OCI-LY7 (cell line): ENCODE measurements at regions not wholly inside any gene's neighbourhood (a gene's known extent, or its start where the extent isn't known, plus 50 kb on each side); places are given as distances from the start of the nearest gene placed in this dataset.

ENCODE experiments used
- BruUV-seq: library from RNA; stranded (reverse); fragments of 400-500 nt; replicated peaks from 2 replicates; lab custom pipeline; 2021; lab: Mats Ljungman, UMichigan
- CTCF ChIA-PET: fragments of 300-600 bp; sonication (Branson Sonifier 250); formaldehyde crosslinking; loops from one replicate; lab custom pipeline; 2022; ENCODE audit warnings: antibody characterized with exemption; ENCODE audit not compliant: unreplicated experiment; lab: Charles Lee
- POLR2A ChIA-PET: fragments of 300-600 bp; sonication (Branson Sonifier 250); formaldehyde crosslinking; loops from one replicate; lab custom pipeline; 2022; ENCODE audit warnings: antibody characterized with exemption; lab: Charles Lee
- DNase-seq: peaks from one replicate; pipeline ENCODE4 v3.0.0-alpha.2; 2015; ENCODE audit warnings: low spot score
- H2AFZ ChIP-seq: fragments of 200-600 bp; sonication (generic), shearing (Covaris generic); 2 replicates; pipeline ENCODE4 v1.6.1; 2014; ENCODE audit warnings: mild to moderate bottlenecking, antibody characterized with exemption, low read length, moderate library complexity
- H3K27ac ChIP-seq: fragments of 200-600 bp; sonication (generic); 2 replicates; pipeline ENCODE4 v1.5.1; 2014; ENCODE audit warnings: mixed run types, low read depth, mild to moderate bottlenecking, moderate library complexity, low read length, inconsistent platforms; ENCODE audit not compliant: poor library complexity, severe bottlenecking
- H3K36me3 ChIP-seq: fragments of 200-600 bp; sonication (generic); 2 replicates; pipeline ENCODE4 v1.6.1; 2014; ENCODE audit warnings: mild to moderate bottlenecking, antibody characterized with exemption, low read length, moderate library complexity, mixed read lengths; ENCODE audit not compliant: insufficient read depth
- H3K4me1 ChIP-seq: fragments of 200-600 bp; sonication (generic); 2 replicates; pipeline ENCODE4 v1.5.1; 2014; ENCODE audit warnings: mild to moderate bottlenecking, low read length; ENCODE audit not compliant: insufficient read depth, poor library complexity, severe bottlenecking
- H3K4me2 ChIP-seq: fragments of 200-600 bp; sonication (generic); 2 replicates; pipeline ENCODE4 v1.6.1; 2014; ENCODE audit warnings: mild to moderate bottlenecking, low read length
- H3K4me3 ChIP-seq: fragments of 200-600 bp; sonication (generic); 2 replicates; pipeline ENCODE4 v1.5.1; 2014; ENCODE audit warnings: mild to moderate bottlenecking, low read depth, low read length; ENCODE audit not compliant: poor library complexity, severe bottlenecking
- H3K79me2 ChIP-seq: fragments of 200-600 bp; sonication (generic); 2 replicates; pipeline ENCODE4 v1.6.1; 2016; ENCODE audit warnings: low read depth, mild to moderate bottlenecking, low read length, moderate library complexity, mixed read lengths; ENCODE audit not compliant: insufficient read depth
- H3K9me2 ChIP-seq: fragments of 200-600 bp; sonication (generic); 2 replicates; pipeline ENCODE4 v1.6.1; 2016; ENCODE audit warnings: mild to moderate bottlenecking, low read length, mixed read lengths; ENCODE audit not compliant: insufficient read depth
- H3K9me3 ChIP-seq: fragments of 200-600 bp; sonication (generic); 2 replicates; pipeline ENCODE4 v1.6.1; 2014; ENCODE audit warnings: mild to moderate bottlenecking, mixed run types, low read length, mixed read lengths
- H4K20me1 ChIP-seq: fragments of 200-600 bp; sonication (generic); 2 replicates; pipeline ENCODE4 v1.6.1; 2014; ENCODE audit warnings: mild to moderate bottlenecking, antibody characterized with exemption, low read length, moderate library complexity, mixed read lengths; ENCODE audit not compliant: insufficient read depth
- CTCF ChIP-seq: fragments of 200-600 bp; sonication (generic); conservative IDR thresholded peaks from 2 replicates; pipeline ENCODE4 v1.5.1; 2014; ENCODE audit warnings: mild to moderate bottlenecking, antibody characterized with exemption, low read length, moderate library complexity, mixed read lengths
- EZH2phosphoT487 ChIP-seq: fragments of 200-600 bp; sonication (generic); IDR thresholded peaks from 2 replicates; pipeline ENCODE4 v1.6.1; 2018; ENCODE audit warnings: low read depth, borderline replicate concordance, mild to moderate bottlenecking, mixed run types, antibody characterized with exemption, low read length, moderate library complexity, mixed read lengths
- intact Hi-C: fragments of 100-400 bp; cut with micrococcal nuclease; formaldehyde crosslinking; loops from one replicate; pipeline ENCODE4 v1.10.0; 2022; ENCODE audit not compliant: unreplicated experiment

GRCh38 chr14:97704316-97704885 lies 907.2 kb downstream of the VRK1 start:
- TF ChIP-seq CTCF (no peak), EZH2phosphoT487 (no peak)
- H3K27ac ChIP-seq = no peak overlapping the region
- ChIA-PET POLR2A (no interaction called here), CTCF (no interaction called here)
- H3K9me3 ChIP-seq = no peaks in the 10 kb centered on the region
- no peaks in the 10 kb centered on the region for H3K79me2 ChIP-seq
- no peak overlapping the region for H3K4me2 ChIP-seq
- DNase-seq = no peak
- no peaks in the 10 kb centered on the region for H3K4me1 ChIP-seq
- no peaks in the 10 kb centered on the region for H3K36me3 ChIP-seq
- no TSS peak for BruUV-seq
- H3K4me3 ChIP-seq = no peak overlapping the region
- no peaks in the 10 kb centered on the region for H4K20me1 ChIP-seq
- no peak overlapping the region for H2AFZ ChIP-seq
- intact Hi-C loops = no loop called here
- H3K9me2 ChIP-seq = no peaks in the 10 kb centered on the region

GRCh38 chr14:97705107-97705506 lies 907.9 kb downstream of the VRK1 start:
- H2AFZ ChIP-seq = no peak overlapping the region
- no peaks in the 10 kb centered on the region for H3K36me3 ChIP-seq
- H3K27ac ChIP-seq = no peak overlapping the region
- no peaks in the 10 kb centered on the region for H3K9me2 ChIP-seq
- ChIA-PET POLR2A (no interaction called here), CTCF (no interaction called here)
- H3K4me1 ChIP-seq = no peaks in the 10 kb centered on the region
- TF ChIP-seq CTCF (no peak), EZH2phosphoT487 (no peak)
- no peaks in the 10 kb centered on the region for H3K9me3 ChIP-seq
- no peaks in the 10 kb centered on the region for H3K79me2 ChIP-seq
- DNase-seq = no peak
- H4K20me1 ChIP-seq = no peaks in the 10 kb centered on the region
- H3K4me3 ChIP-seq = no peak overlapping the region
- BruUV-seq = no TSS peak
- intact Hi-C loops = no loop called here
- H3K4me2 ChIP-seq = no peak overlapping the region

GRCh38 chr14:97705976-97706375 lies 908.8 kb downstream of the VRK1 start:
- BruUV-seq = no TSS peak
- Histone ChIP-seq H3K79me2 (no peaks in the 10 kb centered on the region), H2AFZ (no peak overlapping the region), H3K9me2 (no peaks in the 10 kb centered on the region), H3K4me1 (no peaks in the 10 kb centered on the region), H3K4me2 (no peak overlapping the region), H3K4me3 (no peak overlapping the region), H4K20me1 (no peaks in the 10 kb centered on the region), H3K9me3 (no peaks in the 10 kb centered on the region), H3K36me3 (no peaks in the 10 kb centered on the region), H3K27ac (no peak overlapping the region)
- CTCF ChIA-PET = no interaction called here
- POLR2A ChIA-PET = no interaction called here
- TF ChIP-seq EZH2phosphoT487 (no peak), CTCF (no peak)
- DNase-seq = no peak
- intact Hi-C loops = no loop called here
